ENCODE measurements at regions not wholly inside any gene's neighbourhood (a gene's known extent, or its start where the extent isn't known, plus 50 kb on each side); places are given as distances from the start of the nearest gene placed in this dataset.

GRCh38 chr7:50246551-50246950, 58.0 kb upstream of the IKZF1 start:
- TF ChIP-seq, protein P1, sequence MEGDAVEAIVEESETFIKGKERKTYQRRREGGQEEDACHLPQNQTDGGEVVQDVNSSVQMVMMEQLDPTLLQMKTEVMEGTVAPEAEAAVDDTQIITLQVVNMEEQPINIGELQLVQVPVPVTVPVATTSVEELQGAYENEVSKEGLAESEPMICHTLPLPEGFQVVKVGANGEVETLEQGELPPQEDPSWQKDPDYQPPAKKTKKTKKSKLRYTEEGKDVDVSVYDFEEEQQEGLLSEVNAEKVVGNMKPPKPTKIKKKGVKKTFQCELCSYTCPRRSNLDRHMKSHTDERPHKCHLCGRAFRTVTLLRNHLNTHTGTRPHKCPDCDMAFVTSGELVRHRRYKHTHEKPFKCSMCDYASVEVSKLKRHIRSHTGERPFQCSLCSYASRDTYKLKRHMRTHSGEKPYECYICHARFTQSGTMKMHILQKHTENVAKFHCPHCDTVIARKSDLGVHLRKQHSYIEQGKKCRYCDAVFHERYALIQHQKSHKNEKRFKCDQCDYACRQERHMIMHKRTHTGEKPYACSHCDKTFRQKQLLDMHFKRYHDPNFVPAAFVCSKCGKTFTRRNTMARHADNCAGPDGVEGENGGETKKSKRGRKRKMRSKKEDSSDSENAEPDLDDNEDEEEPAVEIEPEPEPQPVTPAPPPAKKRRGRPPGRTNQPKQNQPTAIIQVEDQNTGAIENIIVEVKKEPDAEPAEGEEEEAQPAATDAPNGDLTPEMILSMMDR (IDR thresholded peaks at IDR 0.05) = no peak
- TF ChIP-seq EZH2 (IDR thresholded peaks at IDR 0.05; ENCODE audit: borderline replicate concordance, insufficient read depth, low read depth, low read length, poor library complexity, severe bottlenecking) = no peak

Data from B cell (primary cell).